Astrocyte (in vitro differentiated cells and primary cell): ENCODE measurements at regions not wholly inside any gene's neighbourhood (a gene's known extent, or its start where the extent isn't known, plus 50 kb on each side); places are given as distances from the start of the nearest gene placed in this dataset.

Experiments
- CTCF ChIP-seq: IDR thresholded peaks from 2 replicates; pipeline ENCODE4 v1.5.1; 2011; ENCODE audit warnings: low read depth, mild to moderate bottlenecking, inconsistent platforms, low read length, moderate library complexity; ENCODE audit not compliant: insufficient read depth
- EZH2 ChIP-seq: IDR thresholded peaks from 2 replicates; pipeline ENCODE4 v1.6.1; 2012; ENCODE audit warnings: mild to moderate bottlenecking, low read length, inconsistent platforms; ENCODE audit not compliant: insufficient read depth

DNA sequence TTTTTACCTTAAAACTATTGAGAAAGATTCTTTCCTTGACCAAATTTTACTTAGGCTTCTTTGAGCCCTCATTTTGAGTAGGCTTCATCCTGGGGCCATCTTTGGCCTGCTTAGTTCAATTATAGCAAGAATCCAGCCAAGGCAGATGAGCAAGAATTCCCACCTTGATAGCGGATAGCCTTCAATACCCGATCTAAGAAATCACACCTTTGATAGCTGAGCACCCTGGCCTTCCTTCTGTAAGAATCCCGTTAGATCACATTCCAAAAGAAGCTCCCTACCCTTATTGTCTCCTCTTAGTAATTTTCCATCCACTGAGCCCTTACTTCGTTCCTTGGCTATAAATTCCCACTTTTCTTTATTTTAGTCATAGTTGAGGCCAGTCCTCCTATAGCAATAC is 275.4 kb upstream of the ROBO1 start:
- no peak for TF ChIP-seq EZH2
- TF ChIP-seq CTCF = no peak
